ENCODE measurements at regions not wholly inside any gene's neighbourhood (a gene's known extent, or its start where the extent isn't known, plus 50 kb on each side); places are given as distances from the start of the nearest gene placed in this dataset.

GRCh38 chr12:13707829-13708228 is 273.6 kb downstream of the GRIN2B start:
- H3K9me3 ChIP-seq (ENCODE audit: low read depth): no peaks in the 10 kb centered on the region
- H2AFZ ChIP-seq: no peak overlapping the region
- no peaks in the 10 kb centered on the region for H4K20me1 ChIP-seq (ENCODE audit: insufficient read depth, poor library complexity, severe bottlenecking)
- H3K27me3 ChIP-seq: peaks cover 6% of the 10 kb centered on the region
- H3K79me2 ChIP-seq: no peaks in the 10 kb centered on the region
- no peak overlapping the region for H3K27ac ChIP-seq
- no peaks in the 10 kb centered on the region for H3K4me1 ChIP-seq (ENCODE audit: insufficient read depth)
- no peaks in the 10 kb centered on the region for H3K9me2 ChIP-seq (replicated peaks; ENCODE audit: insufficient read depth)
- H3K4me2 ChIP-seq: no peak overlapping the region
- TF ChIP-seq EZH2phosphoT487 (IDR thresholded peaks at IDR 0.05; ENCODE audit: low read depth, severe bottlenecking, unreplicated experiment): no peak
- no peak for TF ChIP-seq EZH2 (IDR thresholded peaks at IDR 0.05; ENCODE audit: borderline replicate concordance)
- TF ChIP-seq CTCF (IDR thresholded peaks at IDR 0.05; ENCODE audit: poor library complexity): no peak
- no peaks in the 10 kb centered on the region for H3K36me3 ChIP-seq (replicated peaks; ENCODE audit: insufficient read depth, low read depth)
- 97% methylated on average over 1 of the region's 1 CpG for WGBS (ENCODE audit: low lambda C conversion rate, missing lambda C conversion rate)
- no peak for DNase-seq (ENCODE audit: low spot score)
- H3K4me3 ChIP-seq: no peak overlapping the region

GRCh38 chr12:13702381-13702780 is 279.0 kb downstream of the GRIN2B start:
- 63% methylated on average over 5 of the region's 5 CpGs for WGBS (ENCODE audit: low lambda C conversion rate, missing lambda C conversion rate)
- Histone ChIP-seq H3K36me3 (replicated peaks; ENCODE audit: insufficient read depth, low read depth) (no peaks in the 10 kb centered on the region), H4K20me1 (ENCODE audit: insufficient read depth, poor library complexity, severe bottlenecking) (no peaks in the 10 kb centered on the region), H3K79me2 (no peaks in the 10 kb centered on the region), H3K4me3 (no peak overlapping the region), H3K4me1 (ENCODE audit: insufficient read depth) (no peaks in the 10 kb centered on the region), H3K4me2 (no peak overlapping the region), H3K9me3 (ENCODE audit: low read depth) (no peaks in the 10 kb centered on the region), H2AFZ (no peak overlapping the region), H3K27me3 (peaks cover 6% of the 10 kb centered on the region), H3K9me2 (replicated peaks; ENCODE audit: insufficient read depth) (no peaks in the 10 kb centered on the region), H3K27ac (no peak overlapping the region)
- DNase-seq (ENCODE audit: low spot score): no peak
- TF ChIP-seq CTCF (IDR thresholded peaks at IDR 0.05; ENCODE audit: poor library complexity) (no peak), EZH2 (IDR thresholded peaks at IDR 0.05; ENCODE audit: borderline replicate concordance) (no peak), EZH2phosphoT487 (IDR thresholded peaks at IDR 0.05; ENCODE audit: low read depth, severe bottlenecking, unreplicated experiment) (no peak)

- no peaks in the 10 kb centered on the region for H3K36me3 ChIP-seq (replicated peaks; ENCODE audit: insufficient read depth, low read depth)
- DNase-seq (ENCODE audit: low spot score): no peak
- H3K9me2 ChIP-seq (replicated peaks; ENCODE audit: insufficient read depth): no peaks in the 10 kb centered on the region
- no peak overlapping the region for H2AFZ ChIP-seq
- no peak overlapping the region for H3K4me3 ChIP-seq
- peaks cover 6% of the 10 kb centered on the region for H3K27me3 ChIP-seq
- H3K27ac ChIP-seq: no peak overlapping the region
- TF ChIP-seq EZH2phosphoT487 (IDR thresholded peaks at IDR 0.05; ENCODE audit: low read depth, severe bottlenecking, unreplicated experiment): no peak
- H3K9me3 ChIP-seq (ENCODE audit: low read depth): no peaks in the 10 kb centered on the region
- no peaks in the 10 kb centered on the region for H3K79me2 ChIP-seq
- H3K4me2 ChIP-seq: no peak overlapping the region
- no peaks in the 10 kb centered on the region for H4K20me1 ChIP-seq (ENCODE audit: insufficient read depth, poor library complexity, severe bottlenecking)
- no peaks in the 10 kb centered on the region for H3K4me1 ChIP-seq (ENCODE audit: insufficient read depth)
Observed at GRCh38 chr12:13701502-13701901, 279.9 kb downstream of the GRIN2B start.

GRCh38 chr12:13697973-13698372 is 283.4 kb downstream of the GRIN2B start:
- H3K4me1 ChIP-seq (ENCODE audit: insufficient read depth): no peaks in the 10 kb centered on the region
- no peaks in the 10 kb centered on the region for H4K20me1 ChIP-seq (ENCODE audit: insufficient read depth, poor library complexity, severe bottlenecking)
- no peak overlapping the region for H3K4me3 ChIP-seq
- H3K27me3 ChIP-seq: no peaks in the 10 kb centered on the region
- H3K4me2 ChIP-seq: no peak overlapping the region
- H3K36me3 ChIP-seq (replicated peaks; ENCODE audit: insufficient read depth, low read depth): no peaks in the 10 kb centered on the region
- H3K9me2 ChIP-seq (replicated peaks; ENCODE audit: insufficient read depth): no peaks in the 10 kb centered on the region
- H3K27ac ChIP-seq: no peak overlapping the region
- H3K79me2 ChIP-seq: no peaks in the 10 kb centered on the region
- no peaks in the 10 kb centered on the region for H3K9me3 ChIP-seq (ENCODE audit: low read depth)
- DNase-seq (ENCODE audit: low spot score): no peak
- whole genome bisulfite sequencing (ENCODE audit: low lambda C conversion rate, missing lambda C conversion rate): 85% methylated on average over 11 of the region's 11 CpGs
- no peak for TF ChIP-seq EZH2phosphoT487 (IDR thresholded peaks at IDR 0.05; ENCODE audit: low read depth, severe bottlenecking, unreplicated experiment)
- TF ChIP-seq CTCF (IDR thresholded peaks at IDR 0.05; ENCODE audit: poor library complexity): no peak
- TF ChIP-seq EZH2 (IDR thresholded peaks at IDR 0.05; ENCODE audit: borderline replicate concordance): no peak
- H2AFZ ChIP-seq: no peak overlapping the region
